ENCODE measurements at regions not wholly inside any gene's neighbourhood (a gene's known extent, or its start where the extent isn't known, plus 50 kb on each side); places are given as distances from the start of the nearest gene placed in this dataset.

DNA sequence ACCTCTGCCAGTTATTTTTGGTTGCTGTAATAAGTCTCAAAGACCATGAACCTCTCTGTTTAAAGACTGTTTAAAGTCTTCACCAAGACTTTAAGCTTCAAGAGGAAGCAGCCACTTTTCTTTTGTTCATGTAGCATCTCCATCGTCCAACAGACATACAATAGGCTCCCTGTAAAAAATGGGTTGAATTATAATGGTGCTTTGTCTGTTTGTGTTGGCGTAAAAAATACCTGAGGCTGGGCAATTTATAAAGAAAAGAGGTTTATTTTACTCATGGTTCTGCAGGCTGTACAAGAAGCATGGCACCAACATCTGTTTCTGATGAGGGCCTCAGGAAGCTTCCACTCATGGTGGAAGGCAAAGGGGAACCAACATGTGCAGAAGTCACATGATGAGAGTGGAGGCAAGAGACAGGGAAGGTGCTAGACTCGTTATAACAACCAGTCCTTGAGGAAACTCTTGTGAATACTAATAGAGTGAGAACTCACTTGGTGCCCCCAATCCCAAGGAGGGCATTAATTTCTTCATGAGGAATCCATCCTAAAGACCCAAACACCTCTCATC lies 126.3 kb upstream of the RPS23 start:
- Histone ChIP-seq H3K4me2 (ENCODE audit: insufficient read depth in 1 of 2, low read depth in 2 of 2, low read length in 2 of 2) (no peak overlapping the region), H4K5ac (ENCODE audit: insufficient read length, low read depth, low read length) (no peak overlapping the region), H3K23me2 (ENCODE audit: low read depth, low read length) (no peaks in the 10 kb centered on the region), H2AK5ac (ENCODE audit: low read depth, low read length) (no peak overlapping the region), H3K9me3 (ENCODE audit: insufficient read depth in 2 of 2, low read depth in 1 of 2, low read length in 1 of 2) (peaks cover 4% of the 10 kb centered on the region in 2 experiments; a peak in 1 of 4 replicates), H3K4me3 (ENCODE audit: extremely low read depth in 1 of 4, insufficient read depth in 2 of 4, low read depth in 3 of 4, low read length in 4 of 4) (no peak overlapping the region), H3K36me3 (ENCODE audit: control insufficient read depth in 2 of 4, insufficient read depth in 4 of 4, low read length in 3 of 4) (no peaks in the 10 kb centered on the region; a peak in 1 of 8 replicates), H4K91ac (replicated peaks; ENCODE audit: insufficient read length, low read length) (no peak overlapping the region), H2BK5ac (ENCODE audit: low read depth, low read length) (no peak overlapping the region), H3K14ac (ENCODE audit: insufficient read length) (no peak overlapping the region), H3K56ac (replicated peaks; ENCODE audit: insufficient read length, low read depth, low read length) (no peak overlapping the region), H2BK12ac (ENCODE audit: low read depth, low read length) (no peak overlapping the region), H3K4ac (replicated peaks; ENCODE audit: insufficient read length, low read depth, low read length) (no peak overlapping the region), H4K20me1 (replicated peaks in 1 of 2; ENCODE audit: control insufficient read depth in 1 of 2, insufficient read depth in 2 of 2, low read length in 2 of 2) (no peaks in the 10 kb centered on the region), H3K4me1 (replicated peaks in 1 of 4; ENCODE audit: control insufficient read depth in 3 of 4, insufficient read depth in 4 of 4, low read length in 3 of 4) (peaks cover 0 to 11% (median 10%) of the 10 kb centered on the region in 4 experiments; a peak in 4 of 7 replicates), H2AFZ (ENCODE audit: low read length) (no peak overlapping the region), H3K23ac (ENCODE audit: insufficient read length) (no peak overlapping the region), H3K27ac (ENCODE audit: low read depth, low read length) (no peak overlapping the region), H2BK120ac (replicated peaks; ENCODE audit: low read depth, low read length) (no peak overlapping the region), H2BK15ac (ENCODE audit: low read length) (no peak overlapping the region), H3K79me1 (ENCODE audit: low read depth, low read length) (no peaks in the 10 kb centered on the region), H3K9ac (replicated peaks in 1 of 4; ENCODE audit: extremely low read depth in 1 of 4, low read depth in 3 of 4, low read length in 3 of 4) (no peak overlapping the region), H3K27me3 (replicated peaks in 1 of 4; ENCODE audit: control insufficient read depth in 3 of 4, extremely low read depth in 1 of 4, insufficient read depth in 3 of 4, low read length in 3 of 4) (no peaks in the 10 kb centered on the region), H3K18ac (ENCODE audit: extremely low read depth, low read length) (no peak overlapping the region), H3K79me2 (ENCODE audit: control insufficient read depth in 1 of 2, insufficient read depth in 2 of 2, low read length in 2 of 2) (no peaks in the 10 kb centered on the region), H4K8ac (ENCODE audit: extremely low read depth, insufficient read depth, low read length) (no peak overlapping the region), H2BK20ac (ENCODE audit: low read length) (no peak overlapping the region)
- no peak for FAIRE-seq
- 89% methylated on average over 3 of the region's 3 CpGs; no CpG with 5 or more reads in 1 of the 2 experiments for WGBS, 2 experiments (ENCODE audit: extremely low coverage in 1 of 2, insufficient coverage in 1 of 2, insufficient read length in 1 of 2, insufficient replicate concordance in 2 of 2, low coverage in 1 of 2, low lambda C conversion rate in 2 of 2, missing lambda C conversion rate in 1 of 2)
- DNase-seq (ENCODE audit: low read depth in 1 of 2, low spot score in 2 of 2), result no peak
- CTCF ChIA-PET (ENCODE audit: partially characterized antibody), result interaction anchor here (1.2 kb wide), 1 partner anchor 173 kb away, joined by 3 read pairs; no protein-coding TSS in a partner anchor
- POLR2A ChIA-PET (ENCODE audit: partially characterized antibody), result no interaction called here
- TF ChIP-seq, protein P1, sequence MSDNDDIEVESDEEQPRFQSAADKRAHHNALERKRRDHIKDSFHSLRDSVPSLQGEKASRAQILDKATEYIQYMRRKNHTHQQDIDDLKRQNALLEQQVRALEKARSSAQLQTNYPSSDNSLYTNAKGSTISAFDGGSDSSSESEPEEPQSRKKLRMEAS (IDR thresholded peaks at IDR 0.05), result no peak
- TF ChIP-seq MAFK (IDR thresholded peaks at IDR 0.05; ENCODE audit: low read depth, low read length), result no peak
- TF ChIP-seq CHD2 (IDR thresholded peaks at IDR 0.05; ENCODE audit: low read length), result no peak
- TF ChIP-seq RXRA (IDR thresholded peaks at IDR 0.05; ENCODE audit: insufficient read depth, low read depth, low read length), result no peak
- no peak for TF ChIP-seq CTBP2 (IDR thresholded peaks at IDR 0.05; ENCODE audit: borderline replicate concordance, insufficient read depth, insufficient read length, low read length)
- TF ChIP-seq TEAD4 (IDR thresholded peaks at IDR 0.05; ENCODE audit: low read depth, low read length), result no peak
- no peak for TF ChIP-seq EGR1 (IDR thresholded peaks at IDR 0.05; ENCODE audit: borderline replicate concordance, low read depth, low read length)
- no peak for TF ChIP-seq SIX5 (IDR thresholded peaks at IDR 0.05; ENCODE audit: low read depth, low read length)
- TF ChIP-seq, protein P2, sequence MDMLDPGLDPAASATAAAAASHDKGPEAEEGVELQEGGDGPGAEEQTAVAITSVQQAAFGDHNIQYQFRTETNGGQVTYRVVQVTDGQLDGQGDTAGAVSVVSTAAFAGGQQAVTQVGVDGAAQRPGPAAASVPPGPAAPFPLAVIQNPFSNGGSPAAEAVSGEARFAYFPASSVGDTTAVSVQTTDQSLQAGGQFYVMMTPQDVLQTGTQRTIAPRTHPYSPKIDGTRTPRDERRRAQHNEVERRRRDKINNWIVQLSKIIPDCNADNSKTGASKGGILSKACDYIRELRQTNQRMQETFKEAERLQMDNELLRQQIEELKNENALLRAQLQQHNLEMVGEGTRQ (IDR thresholded peaks at IDR 0.05; ENCODE audit: low read length), result no peak
- TF ChIP-seq ASH2L (IDR thresholded peaks at IDR 0.05; ENCODE audit: low read length), result no peak
- no peak for TF ChIP-seq POLR2AphosphoS5 (IDR thresholded peaks at IDR 0.05; ENCODE audit: low read depth, low read length)
- TF ChIP-seq TBP (IDR thresholded peaks at IDR 0.05; ENCODE audit: low read depth, low read length), result no peak
- TF ChIP-seq RBBP5 (IDR thresholded peaks at IDR 0.05; ENCODE audit: borderline replicate concordance, low read depth, low read length), result no peak
- no peak for TF ChIP-seq KDM5A (IDR thresholded peaks at IDR 0.05; ENCODE audit: low read length)

All from H1 (cell line).